NB4 (cell line): ENCODE measurements at regions not wholly inside any gene's neighbourhood (a gene's known extent, or its start where the extent isn't known, plus 50 kb on each side); places are given as distances from the start of the nearest gene placed in this dataset.
"Not testable (repeated sequence)": the region's sequence is repeated elsewhere in the genome, so short reads cannot be mapped to it uniquely, and the experiment has no call there.

Source experiments
- DNase-seq: peaks from one replicate; pipeline ENCODE4 v3.0.0; 2010; ENCODE audit warnings: low read depth
- H3K4me3 ChIP-seq: one replicate; pipeline ENCODE4 v1.5.1; 2011; ENCODE audit warnings: mild to moderate bottlenecking, low read depth, low read length, moderate library complexity
- CTCF ChIP-seq: IDR thresholded peaks from one replicate; pipeline ENCODE4 v1.5.1; 2012; ENCODE audit warnings: low read depth, low read length
- MAX ChIP-seq: IDR thresholded peaks from 2 replicates; pipeline ENCODE4 v1.6.1; 2011; ENCODE audit warnings: low read depth, low read length
- MYC ChIP-seq: IDR thresholded peaks from 2 replicates; pipeline ENCODE4 v1.6.1; 2011; ENCODE audit warnings: low read depth, low read length
- POLR2A ChIP-seq: IDR thresholded peaks from 2 replicates; pipeline ENCODE4 v1.6.1; 2011; ENCODE audit warnings: mild to moderate bottlenecking; ENCODE audit not compliant: insufficient read length; ENCODE audit errors: extremely low read depth

- TF ChIP-seq MAX (no peak), CTCF (no peak), POLR2A (no peak), MYC (no peak)
- no peak overlapping the region for H3K4me3 ChIP-seq
- DNase-seq: no peak
Measured at GRCh38 chr17:62154909-62155308, 89.8 kb upstream of the MED13 start.

GRCh38 chr17:62150471-62150870 is 85.4 kb upstream of the MED13 start:
- no peak for DNase-seq
- H3K4me3 ChIP-seq: no peak overlapping the region
- TF ChIP-seq CTCF (no peak), MAX (no peak), MYC (no peak), POLR2A (no peak)

- no peak for DNase-seq
- TF ChIP-seq CTCF: no peak
- TF ChIP-seq POLR2A: no peak
- no peak for TF ChIP-seq MYC
- no peak for TF ChIP-seq MAX
- H3K4me3 ChIP-seq: no peak overlapping the region
Measured at GRCh38 chr17:62149961-62150360, 84.9 kb upstream of the MED13 start.

- TF ChIP-seq CTCF: no peak
- no peak for TF ChIP-seq POLR2A
- TF ChIP-seq MAX: no peak
- no peak for TF ChIP-seq MYC
Measured at GRCh38 chr17:62147284-62147683, 82.2 kb upstream of the MED13 start.

GRCh38 chr17:62140836-62141235 is 75.8 kb upstream of the MED13 start:
- no peak for TF ChIP-seq MYC
- no peak for TF ChIP-seq CTCF
- no peak for TF ChIP-seq MAX
- no peak for TF ChIP-seq POLR2A
- no peak for DNase-seq

More at GRCh38 chr17:62147284-62147683, 82.2 kb upstream of the MED13 start:
- no peak overlapping the region for H3K4me3 ChIP-seq
- DNase-seq: no peak

GRCh38 chr17:62140376-62140775 is 75.3 kb upstream of the MED13 start:
- no peak overlapping the region for H3K4me3 ChIP-seq
- TF ChIP-seq CTCF: no peak
- no peak for TF ChIP-seq MAX
- TF ChIP-seq POLR2A: no peak
- TF ChIP-seq MYC: no peak
- no peak for DNase-seq

More at GRCh38 chr17:62140836-62141235, 75.8 kb upstream of the MED13 start:
- no peak overlapping the region for H3K4me3 ChIP-seq

- not testable (repeated sequence) for H3K4me3 ChIP-seq
Measured at GRCh38 chr17:62139690-62140354, 74.7 kb upstream of the MED13 start.

More at GRCh38 chr17:62139690-62140354, 74.7 kb upstream of the MED13 start:
- not testable (repeated sequence) for DNase-seq
